ENCODE measurements at regions not wholly inside any gene's neighbourhood (a gene's known extent, or its start where the extent isn't known, plus 50 kb on each side); places are given as distances from the start of the nearest gene placed in this dataset.
A peak's percentile ranks its signal among the peaks of the same experiment; 100 is the strongest.

DNA sequence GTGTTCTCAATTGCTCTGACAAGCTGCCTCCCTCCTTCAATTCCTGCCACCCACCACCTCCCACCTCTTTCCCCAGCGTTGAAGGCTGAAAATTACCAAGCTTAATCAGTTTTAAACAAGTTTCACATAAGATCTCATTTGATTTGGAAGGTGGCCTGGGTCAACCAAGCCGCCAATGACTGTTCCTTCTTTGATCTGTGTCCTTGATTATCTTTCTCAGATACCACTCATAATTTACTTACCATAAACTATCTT, 211.4 kb downstream of the SLIT2 start:
- no peaks in the 10 kb centered on the region for H3K36me3 Mint-ChIP-seq
- no peak for DNase-seq
- Histone ChIP-seq H3K4me3 (ENCODE audit: low read depth, low read length) (no peak overlapping the region), H3K36me3 (ENCODE audit: control insufficient read depth, insufficient read depth, low read length) (no peaks in the 10 kb centered on the region), H3K27ac (ENCODE audit: insufficient read depth, low read length, poor library complexity, severe bottlenecking) (no peak overlapping the region), H3K4me1 (ENCODE audit: control insufficient read depth, insufficient read depth, low read length, poor library complexity, severe bottlenecking) (no peaks in the 10 kb centered on the region), H3K27me3 (ENCODE audit: control insufficient read depth, insufficient read depth, low read length) (no peaks in the 10 kb centered on the region), H3K9me3 (ENCODE audit: control insufficient read depth in 2 of 2, low read length in 2 of 2) (no peaks in the 10 kb centered on the region)
- ATAC-seq (ENCODE audit: low read depth in 2 of 2): no peak
- H3K4me1 Mint-ChIP-seq: no peaks in the 10 kb centered on the region
- H3K27ac Mint-ChIP-seq: no peak overlapping the region
- H3K4me3 Mint-ChIP-seq: no peak overlapping the region
- H3K9me3 Mint-ChIP-seq: peaks cover 0 to 9% (median 3%) of the 10 kb centered on the region in 7 donors
- H3K27me3 Mint-ChIP-seq: no peaks in the 10 kb centered on the region

DNA sequence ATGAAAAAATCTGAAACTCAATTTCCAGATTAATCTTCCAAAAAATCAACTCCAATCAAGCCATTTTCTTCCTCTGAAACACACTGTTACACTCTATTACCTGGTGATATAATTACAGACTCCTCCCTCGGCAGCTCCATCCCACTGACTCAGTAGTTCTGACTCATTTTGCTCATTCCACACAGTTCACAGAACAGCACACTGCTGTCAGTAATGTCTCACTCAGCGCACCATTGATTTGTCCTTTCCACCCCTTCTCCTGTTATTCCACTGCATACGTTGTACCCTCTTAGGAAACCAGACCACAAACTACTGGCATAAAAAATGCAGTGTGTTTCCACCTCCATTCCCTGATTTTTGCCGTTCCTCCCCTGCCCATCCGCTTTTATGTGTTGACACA, 212.7 kb downstream of the SLIT2 start:
- Mint-ChIP-seq H3K9me3 (peaks cover 0 to 9% (median 3%) of the 10 kb centered on the region in 7 donors), H3K36me3 (no peaks in the 10 kb centered on the region), H3K4me3 (no peak overlapping the region), H3K4me1 (no peaks in the 10 kb centered on the region), H3K27ac (no peak overlapping the region), H3K27me3 (no peaks in the 10 kb centered on the region)
- H3K36me3 ChIP-seq (ENCODE audit: control insufficient read depth, insufficient read depth, low read length): no peaks in the 10 kb centered on the region
- no peak overlapping the region for H3K27ac ChIP-seq (ENCODE audit: insufficient read depth, low read length, poor library complexity, severe bottlenecking)
- no peaks in the 10 kb centered on the region for H3K9me3 ChIP-seq (ENCODE audit: control insufficient read depth in 2 of 2, low read length in 2 of 2)
- H3K27me3 ChIP-seq (ENCODE audit: control insufficient read depth, insufficient read depth, low read length): no peaks in the 10 kb centered on the region
- no peak for ATAC-seq (ENCODE audit: low read depth in 2 of 2)
- H3K4me3 ChIP-seq (ENCODE audit: low read depth, low read length): no peak overlapping the region
- no peak for DNase-seq
- H3K4me1 ChIP-seq (ENCODE audit: control insufficient read depth, insufficient read depth, low read length, poor library complexity, severe bottlenecking): no peaks in the 10 kb centered on the region

DNA sequence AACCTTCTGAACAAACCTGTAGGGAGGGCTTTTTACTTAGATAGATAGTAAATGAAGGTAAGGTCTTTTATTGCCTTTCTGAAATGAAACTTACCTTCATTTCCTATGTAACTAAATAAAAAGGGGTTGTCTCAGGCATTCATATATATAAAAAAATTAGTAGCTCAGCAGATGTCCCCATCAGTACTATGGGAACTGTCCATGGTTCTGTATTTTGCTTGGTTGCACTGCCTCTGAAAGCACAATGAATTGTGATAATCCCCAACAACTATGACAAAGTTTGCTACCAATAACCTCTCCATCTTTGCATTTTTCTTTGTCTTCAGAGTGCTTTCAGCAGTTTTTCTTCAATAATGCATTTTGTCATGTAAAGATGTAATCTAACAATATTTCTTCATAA, 222.4 kb downstream of the SLIT2 start:
- no peaks in the 10 kb centered on the region for H3K36me3 Mint-ChIP-seq
- DNase-seq: no peak
- H3K27ac Mint-ChIP-seq: no peak overlapping the region
- H3K9me3 Mint-ChIP-seq: peaks cover 0 to 5% (median 2%) of the 10 kb centered on the region in 7 donors
- peak overlapping the region in 1 of 4 donors; percentile 21 for H3K4me3 Mint-ChIP-seq
- H3K27me3 ChIP-seq (ENCODE audit: control insufficient read depth, insufficient read depth, low read length): no peaks in the 10 kb centered on the region
- H3K4me1 Mint-ChIP-seq: no peaks in the 10 kb centered on the region
- no peaks in the 10 kb centered on the region for H3K27me3 Mint-ChIP-seq
- H3K27ac ChIP-seq (ENCODE audit: insufficient read depth, low read length, poor library complexity, severe bottlenecking): no peak overlapping the region
- no peak overlapping the region for H3K4me3 ChIP-seq (ENCODE audit: low read depth, low read length)
- no peaks in the 10 kb centered on the region for H3K4me1 ChIP-seq (ENCODE audit: control insufficient read depth, insufficient read depth, low read length, poor library complexity, severe bottlenecking)
- no peaks in the 10 kb centered on the region for H3K9me3 ChIP-seq (ENCODE audit: control insufficient read depth in 2 of 2, low read length in 2 of 2)
- ATAC-seq (ENCODE audit: low read depth in 2 of 2): no peak
- H3K36me3 ChIP-seq (ENCODE audit: control insufficient read depth, insufficient read depth, low read length): no peaks in the 10 kb centered on the region

DNA sequence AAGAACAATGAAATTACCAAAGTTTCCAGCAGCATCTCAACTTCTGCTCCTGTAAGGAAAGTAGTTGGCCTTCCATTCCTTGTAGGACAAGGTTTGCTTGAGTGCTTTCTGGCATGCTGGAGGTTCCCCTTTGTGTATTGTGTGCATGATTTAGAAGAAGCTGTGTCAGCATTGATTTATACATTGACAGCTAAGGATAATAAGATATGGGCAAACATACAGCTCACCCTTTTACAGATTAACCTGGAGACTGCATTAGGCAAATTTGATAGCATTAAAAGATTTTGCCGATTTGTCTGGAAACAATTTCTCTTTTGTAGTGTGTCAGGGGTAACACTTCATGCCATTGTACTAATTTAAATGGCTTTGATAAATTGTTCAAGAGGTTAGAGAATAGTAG, 221.8 kb upstream of the PACRGL start:
- Mint-ChIP-seq H3K36me3 (no peaks in the 10 kb centered on the region), H3K4me1 (no peaks in the 10 kb centered on the region), H3K27me3 (no peaks in the 10 kb centered on the region), H3K27ac (no peak overlapping the region), H3K9me3 (peaks cover 0 to 7% (median 2%) of the 10 kb centered on the region in 7 donors), H3K4me3 (no peak overlapping the region)
- H3K4me1 ChIP-seq (ENCODE audit: control insufficient read depth, insufficient read depth, low read length, poor library complexity, severe bottlenecking): no peaks in the 10 kb centered on the region
- H3K27me3 ChIP-seq (ENCODE audit: control insufficient read depth, insufficient read depth, low read length): no peaks in the 10 kb centered on the region
- H3K9me3 ChIP-seq (ENCODE audit: control insufficient read depth in 2 of 2, low read length in 2 of 2): no peaks in the 10 kb centered on the region
- ATAC-seq (ENCODE audit: low read depth in 2 of 2) (no peak), DNase-seq (no peak)
- no peak overlapping the region for H3K27ac ChIP-seq (ENCODE audit: insufficient read depth, low read length, poor library complexity, severe bottlenecking)
- no peak overlapping the region for H3K4me3 ChIP-seq (ENCODE audit: low read depth, low read length)
- no peaks in the 10 kb centered on the region for H3K36me3 ChIP-seq (ENCODE audit: control insufficient read depth, insufficient read depth, low read length)

DNA sequence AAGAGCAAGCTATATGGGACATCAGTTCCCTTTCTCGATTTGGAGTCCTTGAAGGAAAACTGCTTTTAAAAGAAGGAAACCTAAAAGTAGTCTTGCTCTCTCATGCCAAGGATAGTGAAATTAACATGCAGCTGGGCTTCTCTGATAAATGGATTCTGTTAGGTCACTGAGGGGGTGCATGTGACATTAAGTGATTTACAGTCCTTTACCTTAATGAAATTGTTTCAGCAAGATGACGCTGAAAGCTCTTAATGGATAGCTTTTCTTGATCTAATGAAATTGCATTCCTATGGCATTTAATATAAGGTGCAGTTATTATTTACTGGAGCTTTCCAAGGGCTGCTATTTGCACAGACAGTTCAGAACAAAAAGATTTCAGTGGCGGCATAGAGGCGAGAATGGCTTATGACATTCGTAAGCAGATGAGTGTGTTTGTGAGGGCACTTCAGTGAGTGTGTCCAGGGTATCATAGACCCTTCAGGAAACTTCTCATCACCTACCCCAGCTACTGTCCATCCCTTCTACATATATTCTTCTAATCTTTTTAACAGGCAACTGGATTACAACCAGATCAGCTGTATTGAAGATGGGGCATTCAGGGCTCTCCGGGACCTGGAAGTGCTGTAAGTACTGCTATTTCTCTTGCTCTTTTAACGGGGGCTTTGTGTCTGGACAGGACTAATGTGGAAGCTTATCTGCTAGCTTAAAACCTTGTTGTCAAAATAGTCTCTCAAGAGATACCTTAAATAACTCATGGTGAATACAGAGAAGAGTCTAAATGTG, 219.9 kb upstream of the PACRGL start:
- H3K4me1 Mint-ChIP-seq: no peaks in the 10 kb centered on the region

DNA sequence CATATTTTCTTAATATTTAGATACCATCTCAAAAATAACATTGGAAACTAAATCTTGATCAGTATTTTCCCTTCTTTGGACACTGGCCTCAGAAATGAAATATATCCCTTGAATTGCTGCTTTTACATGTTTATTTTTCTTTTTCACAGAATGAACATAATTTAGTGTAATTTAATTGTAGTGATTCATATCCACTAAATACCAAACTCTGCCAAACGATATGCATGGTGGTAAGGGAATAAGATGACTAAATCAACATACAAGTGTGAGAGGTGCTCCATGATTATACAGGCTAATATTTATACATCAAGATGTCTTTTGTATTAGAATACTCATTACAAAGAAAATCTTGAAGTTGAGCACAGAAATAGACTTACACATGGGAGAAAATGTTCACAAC, 216.8 kb upstream of the PACRGL start:
- ATAC-seq (ENCODE audit: low read depth in 2 of 2) (no peak), DNase-seq (no peak)
- Mint-ChIP-seq H3K4me1 (no peaks in the 10 kb centered on the region), H3K36me3 (no peaks in the 10 kb centered on the region), H3K27me3 (no peaks in the 10 kb centered on the region), H3K27ac (no peak overlapping the region), H3K9me3 (peaks cover 0 to 7% (median 0%) of the 10 kb centered on the region in 7 donors), H3K4me3 (no peak overlapping the region)
- Histone ChIP-seq H3K27me3 (ENCODE audit: control insufficient read depth, insufficient read depth, low read length) (no peaks in the 10 kb centered on the region), H3K4me1 (ENCODE audit: control insufficient read depth, insufficient read depth, low read length, poor library complexity, severe bottlenecking) (no peaks in the 10 kb centered on the region), H3K4me3 (ENCODE audit: low read depth, low read length) (no peak overlapping the region), H3K9me3 (ENCODE audit: control insufficient read depth in 2 of 2, low read length in 2 of 2) (no peaks in the 10 kb centered on the region), H3K36me3 (ENCODE audit: control insufficient read depth, insufficient read depth, low read length) (no peaks in the 10 kb centered on the region), H3K27ac (ENCODE audit: insufficient read depth, low read length, poor library complexity, severe bottlenecking) (no peak overlapping the region)

More for the DNA sequence above, 219.9 kb upstream of the PACRGL start:
- no peaks in the 10 kb centered on the region for H3K9me3 ChIP-seq (ENCODE audit: control insufficient read depth in 2 of 2, low read length in 2 of 2)
- DNase-seq (no peak), ATAC-seq (ENCODE audit: low read depth in 2 of 2) (no peak)
- peaks cover 0 to 7% (median 2%) of the 10 kb centered on the region in 7 donors for H3K9me3 Mint-ChIP-seq
- no peak overlapping the region for H3K4me3 ChIP-seq (ENCODE audit: low read depth, low read length)
- H3K27ac ChIP-seq (ENCODE audit: insufficient read depth, low read length, poor library complexity, severe bottlenecking): no peak overlapping the region
- no peaks in the 10 kb centered on the region for H3K27me3 Mint-ChIP-seq
- no peaks in the 10 kb centered on the region for H3K36me3 Mint-ChIP-seq
- no peaks in the 10 kb centered on the region for H3K36me3 ChIP-seq (ENCODE audit: control insufficient read depth, insufficient read depth, low read length)
- H3K27ac Mint-ChIP-seq: no peak overlapping the region
- no peak overlapping the region for H3K4me3 Mint-ChIP-seq
- H3K27me3 ChIP-seq (ENCODE audit: control insufficient read depth, insufficient read depth, low read length): no peaks in the 10 kb centered on the region
- no peaks in the 10 kb centered on the region for H3K4me1 ChIP-seq (ENCODE audit: control insufficient read depth, insufficient read depth, low read length, poor library complexity, severe bottlenecking)

DNA sequence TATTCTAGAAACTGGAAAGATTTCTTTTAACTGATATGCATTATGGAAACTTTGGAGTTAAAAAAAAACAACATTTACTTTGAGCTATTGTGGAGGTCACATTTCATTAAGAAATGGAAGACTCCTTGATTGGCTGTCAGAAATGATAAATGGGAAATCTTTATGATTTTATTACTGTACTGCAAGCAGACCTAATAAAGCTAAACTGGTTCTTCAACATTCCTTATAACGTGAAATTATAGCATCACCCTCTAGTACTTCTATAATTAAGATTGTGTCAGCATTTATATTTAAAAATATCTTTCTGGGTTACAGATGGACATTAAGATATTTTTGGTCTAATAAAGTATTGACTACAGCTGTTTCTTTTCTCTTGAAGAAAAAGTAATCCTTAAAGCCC, 213.8 kb upstream of the PACRGL start:
- no peak overlapping the region for H3K4me3 ChIP-seq (ENCODE audit: low read depth, low read length)
- DNase-seq: no peak
- H3K4me1 ChIP-seq (ENCODE audit: control insufficient read depth, insufficient read depth, low read length, poor library complexity, severe bottlenecking): no peaks in the 10 kb centered on the region
- H3K27me3 ChIP-seq (ENCODE audit: control insufficient read depth, insufficient read depth, low read length): no peaks in the 10 kb centered on the region
- Mint-ChIP-seq H3K27ac (no peak overlapping the region), H3K4me1 (no peaks in the 10 kb centered on the region), H3K4me3 (no peak overlapping the region), H3K36me3 (no peaks in the 10 kb centered on the region), H3K9me3 (peaks cover 0 to 9% (median 2%) of the 10 kb centered on the region in 7 donors), H3K27me3 (no peaks in the 10 kb centered on the region)
- ATAC-seq (ENCODE audit: low read depth in 2 of 2): no peak
- H3K36me3 ChIP-seq (ENCODE audit: control insufficient read depth, insufficient read depth, low read length): no peaks in the 10 kb centered on the region
- no peak overlapping the region for H3K27ac ChIP-seq (ENCODE audit: insufficient read depth, low read length, poor library complexity, severe bottlenecking)
- H3K9me3 ChIP-seq (ENCODE audit: control insufficient read depth in 2 of 2, low read length in 2 of 2): no peaks in the 10 kb centered on the region

DNA sequence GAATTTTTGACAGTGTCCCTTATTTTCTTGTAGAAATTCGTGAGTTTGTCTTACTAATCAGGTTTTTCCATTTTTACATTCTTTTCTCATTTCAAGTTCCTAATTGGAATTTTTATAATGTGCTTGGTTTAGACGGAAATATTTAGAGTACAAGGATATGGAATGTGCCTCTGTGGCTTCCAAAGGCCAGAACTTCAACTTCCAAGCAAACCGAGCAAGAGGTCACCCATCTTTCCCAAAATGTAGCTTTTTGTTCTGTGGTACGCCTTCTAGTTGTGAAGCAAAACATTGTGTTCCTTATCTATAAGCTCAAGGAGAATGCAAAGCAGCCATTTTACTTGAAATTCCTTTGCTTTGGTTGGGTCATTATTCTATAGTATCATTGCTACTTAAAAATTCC, 212.8 kb upstream of the PACRGL start:
- H3K4me1 Mint-ChIP-seq: no peaks in the 10 kb centered on the region
- Histone ChIP-seq H3K4me3 (ENCODE audit: low read depth, low read length) (no peak overlapping the region), H3K27me3 (ENCODE audit: control insufficient read depth, insufficient read depth, low read length) (no peaks in the 10 kb centered on the region), H3K9me3 (ENCODE audit: control insufficient read depth in 2 of 2, low read length in 2 of 2) (no peaks in the 10 kb centered on the region), H3K27ac (ENCODE audit: insufficient read depth, low read length, poor library complexity, severe bottlenecking) (no peak overlapping the region), H3K4me1 (ENCODE audit: control insufficient read depth, insufficient read depth, low read length, poor library complexity, severe bottlenecking) (no peaks in the 10 kb centered on the region), H3K36me3 (ENCODE audit: control insufficient read depth, insufficient read depth, low read length) (no peaks in the 10 kb centered on the region)
- no peak overlapping the region for H3K27ac Mint-ChIP-seq
- DNase-seq (no peak), ATAC-seq (ENCODE audit: low read depth in 2 of 2) (no peak)
- H3K4me3 Mint-ChIP-seq: no peak overlapping the region
- H3K27me3 Mint-ChIP-seq: no peaks in the 10 kb centered on the region
- H3K36me3 Mint-ChIP-seq: no peaks in the 10 kb centered on the region
- peaks cover 0 to 9% (median 2%) of the 10 kb centered on the region in 7 donors for H3K9me3 Mint-ChIP-seq
